Colonic mucosa (tissue), 4 donors: ENCODE measurements at regions not wholly inside any gene's neighbourhood (a gene's known extent, or its start where the extent isn't known, plus 50 kb on each side); places are given as distances from the start of the nearest gene placed in this dataset.

Source experiments
- DNase-seq: peaks from one replicate; pipeline ENCODE4 v3.0.0-alpha.2; 2020
- H3K27ac ChIP-seq: fragments of 200-600 bp; one replicate; pipeline ENCODE4 v1.8.0; 2021
- H3K27me3 ChIP-seq: fragments of 200-600 bp; one replicate; pipeline ENCODE4 v1.8.0; 2021
- H3K36me3 ChIP-seq: fragments of 200-600 bp; one replicate; pipeline ENCODE4 v1.8.0; 2021
- H3K4me1 ChIP-seq: fragments of 200-600 bp; one replicate; pipeline ENCODE4 v1.8.0; 2021; ENCODE audit warnings: mild to moderate bottlenecking
- H3K4me3 ChIP-seq: fragments of 200-600 bp; one replicate; pipeline ENCODE4 v1.8.0; 2021
- H3K9ac ChIP-seq, 2 donors: one replicate each; pipeline ENCODE4 v1.7.0; 2013; ENCODE audit warnings: control low read depth in 2 of 2, low read depth in 2 of 2, low read length in 2 of 2
- H3K9me3 ChIP-seq: fragments of 200-600 bp; one replicate; pipeline ENCODE4 v1.8.0; 2021
- intact Hi-C: fragments of 100-400 bp; cut with DNase I; formaldehyde crosslinking; loops from one replicate; pipeline ENCODE4 v1.14.1; 2022
- TF ChIP-seq, protein P1 (sequence below): fragments of 200-600 bp; IDR thresholded peaks from one replicate; pipeline ENCODE4 v1.8.0; 2022; ENCODE audit warnings: antibody characterized with exemption, mild to moderate bottlenecking
- donor health status: healthy.
- donor health status: DM: no; HTN: no; CAD: no.
- donor health status: DM: no; HTN: no; CAD: no.

DNA sequence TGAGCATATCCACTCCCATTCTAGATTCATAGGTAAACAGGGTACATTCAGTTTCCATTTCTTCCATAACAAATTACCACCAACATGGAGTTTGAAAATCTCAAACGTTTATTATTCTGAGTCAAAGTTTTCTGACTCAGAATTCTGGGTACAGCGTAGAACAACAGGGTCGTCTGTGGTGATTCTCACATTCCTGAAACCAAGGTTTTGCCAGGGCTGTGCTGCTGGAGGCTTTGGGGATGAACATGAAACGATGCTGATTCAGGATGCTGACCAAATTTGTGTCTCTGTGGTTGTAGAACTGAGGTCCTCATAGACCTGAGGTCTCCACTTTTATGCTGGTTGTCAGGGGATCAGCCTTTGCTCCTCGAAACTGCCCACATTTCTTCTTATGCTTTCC lies 255.7 kb downstream of the DSEL start:
- Histone ChIP-seq H3K4me1 (no peaks in the 10 kb centered on the region), H3K36me3 (no peaks in the 10 kb centered on the region), H3K27ac (no peak overlapping the region), H3K9ac (no peak overlapping the region), H3K9me3 (no peaks in the 10 kb centered on the region), H3K27me3 (no peaks in the 10 kb centered on the region), H3K4me3 (no peak overlapping the region)
- intact Hi-C loops, result no loop called here
- DNase-seq, result no peak
- TF ChIP-seq, protein P1, sequence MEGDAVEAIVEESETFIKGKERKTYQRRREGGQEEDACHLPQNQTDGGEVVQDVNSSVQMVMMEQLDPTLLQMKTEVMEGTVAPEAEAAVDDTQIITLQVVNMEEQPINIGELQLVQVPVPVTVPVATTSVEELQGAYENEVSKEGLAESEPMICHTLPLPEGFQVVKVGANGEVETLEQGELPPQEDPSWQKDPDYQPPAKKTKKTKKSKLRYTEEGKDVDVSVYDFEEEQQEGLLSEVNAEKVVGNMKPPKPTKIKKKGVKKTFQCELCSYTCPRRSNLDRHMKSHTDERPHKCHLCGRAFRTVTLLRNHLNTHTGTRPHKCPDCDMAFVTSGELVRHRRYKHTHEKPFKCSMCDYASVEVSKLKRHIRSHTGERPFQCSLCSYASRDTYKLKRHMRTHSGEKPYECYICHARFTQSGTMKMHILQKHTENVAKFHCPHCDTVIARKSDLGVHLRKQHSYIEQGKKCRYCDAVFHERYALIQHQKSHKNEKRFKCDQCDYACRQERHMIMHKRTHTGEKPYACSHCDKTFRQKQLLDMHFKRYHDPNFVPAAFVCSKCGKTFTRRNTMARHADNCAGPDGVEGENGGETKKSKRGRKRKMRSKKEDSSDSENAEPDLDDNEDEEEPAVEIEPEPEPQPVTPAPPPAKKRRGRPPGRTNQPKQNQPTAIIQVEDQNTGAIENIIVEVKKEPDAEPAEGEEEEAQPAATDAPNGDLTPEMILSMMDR, result no peak

DNA sequence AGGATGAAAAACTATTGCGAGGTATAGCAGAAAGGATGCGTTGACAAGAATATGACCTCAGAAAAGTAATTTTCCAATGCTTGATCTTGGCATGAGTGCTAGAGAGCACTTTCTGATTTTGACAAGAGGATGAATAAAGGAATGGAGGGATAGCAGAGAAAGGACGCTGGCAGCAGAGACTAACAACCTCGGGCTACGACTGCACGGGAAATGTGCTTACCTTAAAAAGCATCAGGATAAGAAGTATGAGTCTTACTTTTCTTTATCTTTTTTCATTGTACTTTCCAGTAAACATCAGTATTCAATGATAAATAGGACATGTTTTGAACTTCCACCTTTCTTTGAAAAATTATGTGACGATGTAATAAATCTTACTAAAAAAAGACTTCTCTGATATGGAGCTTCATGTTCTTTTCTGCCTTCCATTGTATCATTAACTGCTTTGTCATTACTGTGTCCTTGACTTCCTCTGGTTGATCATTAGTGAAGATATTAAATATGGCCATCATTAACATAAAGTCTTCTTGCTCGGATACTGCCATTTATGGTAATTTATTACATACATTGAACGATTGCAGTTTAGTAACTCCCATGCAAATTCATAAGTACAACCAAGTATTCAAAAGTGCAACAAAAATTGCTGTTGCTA lies 265.6 kb downstream of the DSEL start:
- H3K27ac ChIP-seq, result no peak overlapping the region
- DNase-seq, result no peak
- no peaks in the 10 kb centered on the region for H3K36me3 ChIP-seq
- no peaks in the 10 kb centered on the region for H3K27me3 ChIP-seq
- no peaks in the 10 kb centered on the region for H3K9me3 ChIP-seq
- H3K9ac ChIP-seq, result no peak overlapping the region
- no peak overlapping the region for H3K4me3 ChIP-seq
- no peaks in the 10 kb centered on the region for H3K4me1 ChIP-seq
- TF ChIP-seq, protein P1, result no peak
- intact Hi-C loops, result no loop called here

DNA sequence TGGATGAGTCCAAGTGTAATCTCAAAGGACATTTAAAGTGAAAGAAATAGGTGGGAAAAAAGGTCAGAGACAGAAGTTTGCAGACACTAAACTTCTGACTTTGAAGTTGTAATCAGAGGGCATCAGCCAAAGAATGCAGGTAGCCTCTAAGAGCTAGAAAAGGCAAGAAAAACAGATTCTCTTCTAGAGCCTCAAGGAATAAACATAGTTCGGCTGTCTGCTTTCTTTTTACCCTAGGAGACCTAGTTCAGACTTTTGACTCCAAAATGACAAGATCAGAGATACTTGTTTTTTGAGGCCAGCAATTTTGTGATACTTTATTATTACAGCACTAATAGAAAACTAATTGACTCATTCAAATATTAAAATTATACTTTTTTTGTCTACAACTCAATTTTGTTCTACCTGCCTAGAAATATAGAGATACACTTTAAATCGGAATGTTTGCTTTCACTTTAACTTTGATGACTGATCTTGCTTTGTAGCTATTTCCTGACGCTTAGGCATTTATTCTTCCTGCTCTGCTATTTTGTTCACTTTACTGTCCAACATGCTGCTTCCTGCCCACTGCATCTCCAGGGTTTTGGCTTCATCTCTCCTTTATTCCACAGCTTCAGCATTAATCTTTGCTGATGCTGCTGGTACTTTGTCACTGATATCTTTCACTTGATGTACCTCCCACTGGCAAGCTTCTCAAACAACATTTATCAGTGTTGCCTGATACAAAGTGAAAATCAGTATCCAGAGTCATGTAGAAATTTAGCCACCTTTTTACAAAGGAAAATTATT lies 272.5 kb downstream of the DSEL start:
- intact Hi-C loops, result no loop called here
- TF ChIP-seq, protein P1, result no peak
- DNase-seq, result no peak
- Histone ChIP-seq H3K36me3 (no peaks in the 10 kb centered on the region), H3K27ac (no peak overlapping the region), H3K27me3 (no peaks in the 10 kb centered on the region), H3K9ac (no peak overlapping the region), H3K4me1 (no peaks in the 10 kb centered on the region), H3K9me3 (no peaks in the 10 kb centered on the region), H3K4me3 (no peak overlapping the region)

DNA sequence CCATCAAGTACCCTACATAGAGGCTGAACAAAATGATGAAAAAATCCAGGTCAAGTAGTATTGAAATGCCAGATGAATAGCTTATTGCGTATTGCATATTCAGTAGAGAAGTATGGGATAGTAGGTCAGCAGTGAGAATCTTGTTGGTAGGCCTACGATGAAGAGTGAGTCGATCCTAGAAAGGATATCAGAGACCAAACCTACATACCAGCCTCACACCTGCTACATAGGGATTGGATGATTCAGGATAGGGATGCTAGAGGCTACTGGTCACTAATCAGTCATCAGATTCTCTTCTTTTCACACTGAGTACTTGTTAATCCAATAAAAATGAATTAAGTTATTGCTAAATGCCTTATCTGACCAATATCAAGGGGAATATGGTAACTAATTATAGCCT lies 274.5 kb downstream of the DSEL start:
- H3K9me3 ChIP-seq, result no peaks in the 10 kb centered on the region
- TF ChIP-seq, protein P1, result no peak
- H3K27me3 ChIP-seq, result no peaks in the 10 kb centered on the region
- DNase-seq, result no peak
- no peak overlapping the region for H3K9ac ChIP-seq
- no peak overlapping the region for H3K27ac ChIP-seq
- H3K4me3 ChIP-seq, result no peak overlapping the region
- intact Hi-C loops, result no loop called here
- H3K36me3 ChIP-seq, result no peaks in the 10 kb centered on the region
- H3K4me1 ChIP-seq, result no peaks in the 10 kb centered on the region

DNA sequence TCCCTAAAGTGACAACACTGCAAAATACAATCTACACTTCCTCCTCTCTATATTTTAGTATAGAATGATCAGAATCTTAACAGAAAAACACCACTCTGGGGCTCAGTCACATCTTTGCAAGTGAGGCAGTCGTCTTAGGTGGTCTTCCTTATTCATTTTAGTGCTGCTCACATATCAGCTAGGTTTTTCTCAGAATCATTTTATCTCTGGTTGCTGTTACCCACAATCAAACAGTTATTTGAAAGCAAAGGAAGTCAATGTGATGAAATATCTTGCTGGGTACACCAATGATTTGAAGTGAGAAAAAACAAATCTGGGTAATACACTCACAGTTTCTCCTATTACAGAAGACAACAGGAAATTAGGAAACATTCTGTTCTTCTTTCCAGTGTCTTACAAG lies 275.2 kb downstream of the DSEL start:
- intact Hi-C loops, result no loop called here
- Histone ChIP-seq H3K27ac (no peak overlapping the region), H3K4me1 (no peaks in the 10 kb centered on the region), H3K27me3 (no peaks in the 10 kb centered on the region), H3K9me3 (no peaks in the 10 kb centered on the region), H3K36me3 (no peaks in the 10 kb centered on the region), H3K4me3 (no peak overlapping the region), H3K9ac (no peak overlapping the region)
- no peak for DNase-seq
- TF ChIP-seq, protein P1, result no peak
